T-helper 1 cell treated with Interleukin-12 subunit alpha and Interleukin-12 subunit beta and Interleukin-4 antibody, amounts not matched to agents 30 ng/mL and 1 ng/mL, for 36 hours (primary cell): ENCODE measurements at regions not wholly inside any gene's neighbourhood (a gene's known extent, or its start where the extent isn't known, plus 50 kb on each side); places are given as distances from the start of the nearest gene placed in this dataset.
"Not testable (repeated sequence)": the region's sequence is repeated elsewhere in the genome, so short reads cannot be mapped to it uniquely, and the experiment has no call there.

Experiments used
- intact Hi-C: fragments of 100-400 bp; cut with micrococcal nuclease; formaldehyde crosslinking; loops from one replicate; pipeline ENCODE4 v1.15.1; 2024

GRCh38 chr13:50539791-50540530, 303.5 kb downstream of the DLEU7 start:
- intact Hi-C loops: no loop called here

- intact Hi-C loops: no loop called here
Observed at GRCh38 chr13:50543141-50543540, 300.4 kb downstream of the DLEU7 start.

DNA sequence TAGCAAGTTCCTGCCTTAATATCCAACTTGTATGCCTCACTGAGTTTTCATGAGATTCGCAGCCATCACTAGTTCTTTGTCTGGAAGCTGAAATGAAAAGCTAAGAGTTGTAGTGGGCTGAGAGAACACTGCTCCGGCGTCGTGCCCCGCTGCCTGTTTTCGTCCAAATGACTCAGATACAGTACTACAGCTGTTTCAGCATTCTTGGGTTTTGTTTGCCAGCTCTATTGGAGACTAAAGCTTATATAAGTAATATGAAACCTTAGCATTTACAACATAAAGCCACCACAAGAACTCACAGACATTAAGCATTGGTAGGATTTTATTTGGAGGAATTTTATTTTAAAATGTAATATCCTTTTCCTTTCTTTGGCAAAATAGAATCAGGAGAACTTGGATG, 299.7 kb downstream of the DLEU7 start:
- intact Hi-C loops: no loop called here

DNA sequence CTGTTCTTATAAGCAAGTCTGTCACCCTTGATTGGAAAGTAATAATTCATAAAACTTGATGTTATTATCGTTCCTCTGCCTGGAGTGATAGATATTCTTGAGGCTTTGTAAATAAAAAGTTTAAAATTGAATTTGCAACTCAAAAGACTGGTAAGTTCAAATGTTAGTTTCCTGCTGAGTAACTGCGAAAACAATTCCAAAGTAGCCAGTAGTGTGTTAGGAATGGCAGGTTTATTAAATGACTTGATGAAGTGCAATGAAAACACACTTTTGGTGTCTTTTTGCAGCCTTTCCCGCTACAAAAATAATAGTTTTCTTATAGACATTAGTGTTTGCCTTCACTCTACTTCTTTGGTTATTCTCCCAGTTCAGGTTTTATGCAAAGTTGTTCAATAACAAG, 299.3 kb downstream of the DLEU7 start:
- intact Hi-C loops: no loop called here

DNA sequence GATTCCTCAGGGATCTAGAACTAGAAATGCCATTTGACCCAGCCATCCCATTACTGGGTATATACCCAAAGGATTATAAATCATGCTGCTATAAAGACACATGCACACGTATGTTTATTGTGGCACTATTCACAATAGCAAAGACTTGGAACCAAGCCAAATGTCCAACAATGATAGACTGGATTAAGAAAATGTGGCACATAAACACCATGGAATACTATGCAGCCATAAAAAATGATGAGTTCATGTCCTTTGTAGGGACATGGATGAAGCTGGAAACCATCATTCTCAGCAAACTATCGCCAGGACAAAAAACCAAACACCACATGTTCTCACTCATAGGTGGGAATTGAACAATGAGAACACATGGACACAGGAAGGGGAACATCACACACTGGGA, 296.3 kb downstream of the DLEU7 start:
- intact Hi-C loops: not testable (repeated sequence)

- intact Hi-C loops: no loop called here
Observed at GRCh38 chr13:50548586-50548985, 294.9 kb downstream of the DLEU7 start.

GRCh38 chr13:50549221-50549942, 294.1 kb downstream of the DLEU7 start:
- intact Hi-C loops: no loop called here

DNA sequence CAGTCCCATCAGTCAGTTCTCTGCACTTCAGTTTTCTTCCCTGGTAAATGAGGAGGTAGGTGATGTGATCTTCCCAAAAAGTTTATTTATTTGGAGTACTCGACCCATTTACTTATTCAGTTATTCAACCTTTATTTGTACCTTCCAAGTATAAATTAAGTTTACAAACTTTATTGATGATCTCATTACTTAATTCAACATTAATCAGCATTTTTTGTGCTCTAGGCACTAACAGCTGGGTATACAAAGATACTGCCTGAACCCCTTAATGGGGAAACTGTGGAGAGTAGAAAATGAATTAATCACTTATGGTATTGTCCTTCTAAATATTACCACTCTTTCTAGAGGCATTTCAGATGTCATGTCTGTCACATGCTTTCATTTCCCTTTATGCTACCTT, 293.3 kb downstream of the DLEU7 start:
- intact Hi-C loops: no loop called here

DNA sequence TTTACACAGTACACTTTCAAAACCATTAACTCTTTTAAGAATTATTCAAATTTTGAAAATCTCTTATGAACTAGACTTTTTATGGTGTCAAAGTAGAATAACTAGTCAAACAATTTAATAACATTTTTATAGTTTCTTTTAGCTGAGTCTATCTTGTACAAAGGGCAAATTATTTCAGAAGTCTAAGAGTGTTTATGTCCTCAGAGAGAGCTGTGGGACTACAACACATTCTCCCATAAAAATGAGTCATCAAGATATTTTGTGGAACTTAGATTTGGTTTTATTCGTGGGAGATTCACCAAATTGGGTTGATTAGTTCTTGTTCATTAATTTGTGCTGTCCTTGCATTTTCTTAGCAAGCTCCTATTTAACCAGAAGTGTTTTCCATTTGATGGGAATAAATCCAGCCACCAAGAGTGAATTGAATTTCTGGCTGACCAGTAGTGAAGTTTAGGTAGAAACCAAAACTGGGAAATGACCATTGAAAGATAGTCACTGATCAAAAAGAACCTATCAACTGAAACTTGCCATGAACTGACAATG, 291.0 kb downstream of the DLEU7 start:
- intact Hi-C loops: no loop called here

DNA sequence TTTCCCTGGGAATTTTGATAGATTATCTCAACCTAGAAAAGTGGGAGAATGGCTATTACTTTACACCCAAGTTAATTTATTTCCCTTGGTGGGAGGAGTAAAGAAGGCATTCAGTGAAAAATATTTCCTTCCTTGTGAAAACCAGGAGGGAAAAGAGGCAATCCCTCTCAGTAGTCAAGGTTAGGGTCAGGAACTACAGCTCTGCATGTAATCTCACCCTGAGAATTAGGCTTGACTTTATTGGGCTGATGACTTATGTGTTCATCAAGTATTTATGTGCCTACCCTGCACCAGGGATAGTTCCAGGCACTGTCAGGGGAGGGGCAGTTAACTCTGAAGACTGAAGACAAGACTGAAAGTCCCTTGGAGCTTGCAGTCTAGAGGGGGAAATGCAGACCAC, 281.8 kb downstream of the DLEU7 start:
- intact Hi-C loops: no loop called here

DNA sequence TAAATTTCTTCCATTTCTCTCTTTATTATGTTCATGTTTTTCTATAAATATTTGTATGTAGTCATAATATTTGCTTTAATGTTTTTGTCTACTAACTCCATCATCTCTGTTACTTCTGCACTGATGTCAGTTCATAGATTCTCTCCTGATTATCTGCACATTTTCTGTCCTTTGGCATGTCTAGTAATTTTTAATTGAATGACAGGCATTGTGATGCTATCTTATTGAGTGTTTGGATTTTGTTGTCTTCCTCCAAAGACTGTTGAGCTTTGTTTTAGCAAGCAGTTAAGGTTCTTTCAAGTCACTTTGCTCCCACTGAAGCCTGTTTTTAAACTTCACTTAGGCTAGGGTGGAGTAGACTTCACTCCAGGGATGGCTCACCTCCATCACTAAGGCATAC, 276.8 kb downstream of the DLEU7 start:
- intact Hi-C loops: no loop called here

GRCh38 chr13:50572129-50572528, 271.4 kb downstream of the DLEU7 start:
- intact Hi-C loops: no loop called here

- intact Hi-C loops: no loop called here
Observed at GRCh38 chr13:50573066-50573465, 270.4 kb downstream of the DLEU7 start.

DNA sequence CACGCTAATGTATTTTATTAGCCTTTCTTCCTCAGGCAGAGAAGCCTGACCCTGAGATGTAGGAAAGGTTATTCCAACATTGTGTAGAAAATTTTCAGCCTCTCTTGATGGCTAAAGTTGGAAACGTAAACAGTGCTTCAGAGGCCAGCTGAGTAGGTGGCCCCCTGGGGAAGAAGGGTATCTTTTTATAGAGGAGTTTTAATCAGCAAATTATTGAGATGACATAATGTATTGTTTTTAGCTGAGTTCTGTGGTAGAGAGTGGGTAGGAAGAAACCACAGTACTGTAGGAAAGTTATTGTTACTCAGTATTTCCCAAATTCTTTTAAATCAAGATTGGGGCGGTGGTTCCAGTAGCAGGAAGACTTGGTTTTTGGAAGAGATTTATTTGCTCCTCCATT, 268.8 kb downstream of the DLEU7 start:
- intact Hi-C loops: no loop called here

DNA sequence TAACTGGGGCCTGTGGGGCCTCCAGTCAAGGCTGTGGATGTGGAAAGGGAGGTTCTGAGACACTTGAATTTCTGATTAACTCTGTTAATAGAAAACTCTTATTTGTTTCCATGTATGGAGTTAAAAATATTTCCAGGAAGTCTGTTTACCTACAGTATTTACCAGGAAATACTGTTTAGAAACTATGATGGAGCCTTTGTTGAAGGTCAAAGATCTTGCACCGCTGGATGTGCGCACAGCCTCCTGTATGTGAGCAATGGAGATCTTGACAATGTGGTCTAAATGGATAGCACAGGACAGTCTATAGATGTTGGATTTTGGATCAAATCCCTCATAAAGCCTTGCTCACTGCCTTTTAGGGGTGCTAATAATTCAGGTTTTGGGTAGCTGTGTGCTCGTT, 268.4 kb downstream of the DLEU7 start:
- intact Hi-C loops: no loop called here

DNA sequence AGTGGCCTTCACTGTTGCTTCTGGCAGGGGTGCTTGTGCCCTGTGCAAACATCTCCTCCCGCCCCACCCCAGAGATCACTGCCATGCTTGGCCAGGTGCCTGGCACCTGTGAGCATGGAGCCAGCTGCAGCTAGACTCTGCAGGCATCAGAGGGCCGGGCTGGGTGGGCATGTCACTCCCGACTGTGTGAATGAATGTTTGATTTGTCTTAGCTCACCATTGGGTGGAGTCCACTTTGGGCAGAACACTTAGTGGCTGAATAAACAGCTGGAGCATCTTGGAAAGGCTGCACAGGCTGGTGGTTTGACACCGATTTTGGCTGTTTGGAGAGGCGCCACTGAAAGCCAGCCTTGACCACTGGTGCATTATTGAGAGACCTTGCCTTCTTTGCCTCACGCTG, 267.3 kb downstream of the DLEU7 start:
- intact Hi-C loops: no loop called here

DNA sequence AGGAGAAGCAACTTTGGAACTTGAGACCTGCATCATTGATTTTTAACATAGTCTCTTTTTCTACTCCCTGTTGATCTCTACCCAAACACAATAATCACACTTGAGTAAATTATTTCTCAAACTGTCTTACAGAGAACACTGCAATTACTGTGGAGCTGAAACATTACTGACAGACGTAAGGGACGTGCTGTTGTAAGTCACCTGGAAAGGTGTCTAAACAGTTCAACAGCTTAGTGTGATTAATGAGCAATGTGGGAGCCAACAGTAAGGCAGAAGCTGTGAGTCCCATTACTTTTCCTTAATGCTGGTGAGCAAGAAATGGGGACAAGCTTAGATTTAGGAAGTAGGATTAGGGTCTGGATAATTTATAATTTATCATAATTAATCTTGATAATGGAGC, 265.7 kb downstream of the DLEU7 start:
- intact Hi-C loops: no loop called here

- intact Hi-C loops: no loop called here
Observed at GRCh38 chr13:50580684-50581305, 262.7 kb downstream of the DLEU7 start.

DNA sequence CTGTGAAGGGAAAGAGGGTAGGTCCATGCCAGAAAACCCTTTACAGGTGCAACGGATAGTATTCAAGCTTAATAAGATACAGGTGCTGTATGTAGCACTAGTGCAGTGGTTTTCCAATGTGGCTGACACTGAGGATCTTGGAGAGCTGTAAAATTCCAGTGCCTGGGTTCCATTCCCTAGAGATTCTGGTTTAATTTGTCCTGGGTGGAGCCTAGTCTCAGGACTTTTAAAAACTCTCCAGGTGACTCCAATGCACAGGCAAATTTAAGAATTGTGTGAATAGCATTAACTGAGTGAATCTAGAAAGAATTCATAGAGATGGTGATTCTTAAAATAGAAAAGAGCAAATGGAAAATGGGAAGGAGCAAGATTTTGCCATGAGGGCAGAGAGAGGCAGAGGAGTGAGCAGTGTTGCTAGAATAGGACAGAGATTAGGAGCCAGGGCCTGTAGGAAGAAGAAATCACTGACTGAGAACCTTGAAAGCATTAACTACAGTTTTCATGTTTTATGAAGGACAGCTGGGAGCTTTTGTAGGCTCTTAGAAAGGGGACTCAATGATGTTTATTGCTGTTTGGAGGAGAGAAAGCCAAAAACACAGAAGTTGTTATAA, 261.8 kb downstream of the DLEU7 start:
- intact Hi-C loops: no loop called here

DNA sequence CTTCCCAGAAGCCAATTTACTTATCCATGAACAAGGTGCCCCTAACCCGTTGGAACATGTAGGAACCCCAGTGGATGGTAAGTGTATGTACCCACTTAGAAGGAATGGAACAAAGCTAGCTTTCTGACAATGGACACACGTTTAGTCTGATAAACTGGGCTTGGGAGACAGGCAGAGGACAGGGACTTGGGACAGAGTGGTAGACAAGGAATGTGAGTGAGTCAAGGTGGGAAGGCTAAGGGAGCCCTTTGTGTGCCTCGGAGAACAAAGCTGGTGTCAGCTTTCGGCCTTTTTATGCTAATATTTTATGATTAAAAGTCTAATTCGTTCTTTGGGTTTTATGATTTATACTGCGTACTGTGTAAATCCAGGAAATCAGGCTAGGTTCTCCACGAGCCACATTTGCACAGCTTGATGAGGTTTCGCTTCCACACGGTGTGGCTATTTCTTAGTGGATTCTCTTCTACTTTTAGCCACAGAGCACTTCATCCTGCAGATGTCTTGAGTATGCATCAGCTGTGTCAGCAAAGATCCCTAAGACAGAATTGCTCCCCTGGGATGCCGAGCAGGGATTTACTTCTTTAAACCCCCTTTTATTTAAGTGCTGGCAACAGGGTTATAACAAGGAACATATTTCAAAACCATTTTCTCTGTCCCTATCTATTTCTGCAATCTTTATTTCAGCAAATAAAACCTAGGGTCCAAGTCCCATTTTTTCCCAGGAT, 258.5 kb downstream of the DLEU7 start:
- intact Hi-C loops: no loop called here

DNA sequence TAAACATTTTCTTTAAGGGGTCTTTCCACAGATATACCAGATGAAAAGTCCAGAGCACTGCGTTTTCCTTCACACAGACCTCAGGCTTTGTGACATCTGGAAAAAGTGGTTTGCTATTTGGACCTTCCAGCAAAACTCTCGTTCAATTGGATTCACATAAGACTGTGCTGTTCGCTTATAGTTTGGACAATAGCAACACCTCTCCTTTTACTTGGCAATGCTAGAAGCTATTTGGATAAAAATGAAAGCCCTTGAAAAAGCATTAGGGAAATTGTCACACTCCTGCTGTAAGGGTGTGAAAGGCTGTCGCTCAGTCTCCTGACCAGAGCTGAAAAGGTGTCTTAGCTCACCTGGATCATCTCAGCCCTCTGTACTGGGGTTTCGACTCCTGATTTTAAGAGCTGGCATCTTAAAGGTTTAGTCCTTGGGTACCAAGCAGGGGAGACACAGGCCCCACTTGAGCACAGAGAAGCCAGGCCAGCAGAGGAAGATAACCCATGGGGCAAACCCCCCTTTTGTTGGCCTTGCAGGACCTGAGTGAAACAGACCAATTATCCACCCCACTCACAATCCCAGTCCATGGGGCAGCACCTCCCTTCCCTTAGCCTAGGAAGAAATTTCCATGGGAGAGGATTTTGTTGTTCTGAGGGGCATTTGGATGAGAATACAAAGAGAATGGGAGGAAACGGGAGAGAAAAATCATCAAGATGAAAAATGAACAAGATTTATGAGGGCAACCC, 257.6 kb downstream of the DLEU7 start:
- intact Hi-C loops: no loop called here
